Stimulated activated naive CD8-positive, alpha-beta T cell treated with anti-CD3 and anti-CD28 coated beads, Interleukin-15, amount 100 ng/mL, for 72 hours (primary cell): ENCODE measurements at regions not wholly inside any gene's neighbourhood (a gene's known extent, or its start where the extent isn't known, plus 50 kb on each side); places are given as distances from the start of the nearest gene placed in this dataset.

Source experiments
- ATAC-seq: fragments of 150-1000 bp; cut with Tn5 transposase; 2 replicates; pipeline ENCODE4 v1.10.0; 2021; ENCODE audit warnings: mild to moderate bottlenecking, moderate library complexity
- DNase-seq, 2 donors: peaks; one replicate each; pipeline ENCODE4 v3.0.0; 2021 to 2022
- H3K27ac Mint-ChIP-seq, 2 donors: one replicate each; pipeline ENCODE4 v1.8.0; 2022; ENCODE audit warnings: mild to moderate bottlenecking in 2 of 2, mixed read lengths in 2 of 2, moderate library complexity in 2 of 2
- H3K27me3 Mint-ChIP-seq: one replicate; pipeline ENCODE4 v1.8.0; 2022; ENCODE audit warnings: mixed read lengths
- H3K4me1 Mint-ChIP-seq: one replicate; pipeline ENCODE4 v1.8.0; 2022; ENCODE audit warnings: mild to moderate bottlenecking, mixed read lengths
- H3K4me3 Mint-ChIP-seq, 2 donors: one replicate each; pipeline ENCODE4 v1.8.0; 2022; ENCODE audit warnings: mild to moderate bottlenecking in 2 of 2, mixed read lengths in 2 of 2, moderate library complexity in 1 of 2
- H3K9me3 Mint-ChIP-seq, 2 donors: one replicate each; pipeline ENCODE4 v1.8.0; 2022; ENCODE audit warnings: mixed read lengths in 2 of 2

GRCh38 chr2:104638859-104639202 lies 215.1 kb upstream of the POU3F3 start:
- no peak for ATAC-seq
- H3K4me3 Mint-ChIP-seq: no peak overlapping the region

DNA sequence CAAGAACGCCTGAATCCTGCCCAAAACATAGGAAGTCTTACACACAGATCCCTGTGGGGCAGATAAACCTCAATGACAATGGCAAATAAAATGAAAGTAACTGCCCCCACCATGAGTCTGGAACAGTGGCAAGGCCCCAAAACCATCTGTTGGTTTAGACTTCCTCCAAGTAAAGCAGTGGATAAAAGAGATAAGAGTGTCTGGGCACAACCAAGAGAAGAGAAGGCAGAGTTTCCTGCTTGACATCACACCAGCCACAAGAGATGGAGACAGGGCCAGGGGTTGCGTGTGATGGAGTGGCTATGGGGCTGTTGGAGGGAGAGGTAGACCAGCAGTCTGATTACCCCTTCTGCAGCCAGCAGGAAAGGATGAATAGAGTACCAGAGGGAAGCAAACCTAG lies 212.1 kb upstream of the POU3F3 start:
- Mint-ChIP-seq H3K27me3 (no peaks in the 10 kb centered on the region), H3K4me1 (no peaks in the 10 kb centered on the region), H3K4me3 (no peak overlapping the region), H3K27ac (peak overlapping the region in 1 of 2 donors; percentile 87), H3K9me3 (peaks cover 6 to 10% of the 10 kb centered on the region in 2 donors)
- no peak for DNase-seq
- no peak for ATAC-seq

More at GRCh38 chr2:104638859-104639202, 215.1 kb upstream of the POU3F3 start:
- H3K4me1 Mint-ChIP-seq: no peaks in the 10 kb centered on the region
- peaks cover 6 to 10% of the 10 kb centered on the region in 2 donors for H3K9me3 Mint-ChIP-seq
- H3K27ac Mint-ChIP-seq: no peak overlapping the region
- H3K27me3 Mint-ChIP-seq: no peaks in the 10 kb centered on the region
- no peak for DNase-seq

DNA sequence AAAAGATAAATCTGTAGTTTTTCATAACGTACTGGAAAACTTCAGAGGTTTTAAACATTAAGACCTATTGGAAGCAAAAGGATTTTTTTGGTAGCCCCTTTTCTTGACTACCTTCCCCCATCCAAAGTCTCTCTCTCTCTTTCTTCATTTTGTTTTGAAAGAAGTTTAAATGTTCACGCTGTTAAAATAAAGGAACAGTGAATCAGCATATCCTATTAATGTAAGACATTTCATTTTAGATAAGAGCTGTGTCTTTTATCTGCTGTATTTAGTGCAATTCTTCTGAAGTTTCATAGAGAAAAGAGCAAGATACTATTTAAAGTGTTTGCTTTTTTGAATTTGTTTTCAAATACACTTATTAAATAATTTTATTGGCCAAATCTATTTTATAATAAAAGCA lies 205.5 kb upstream of the POU3F3 start:
- no peaks in the 10 kb centered on the region for H3K4me1 Mint-ChIP-seq
- no peaks in the 10 kb centered on the region for H3K9me3 Mint-ChIP-seq
- H3K27ac Mint-ChIP-seq: no peak overlapping the region
- DNase-seq: no peak
- no peak overlapping the region for H3K4me3 Mint-ChIP-seq
- H3K27me3 Mint-ChIP-seq: peaks cover 9% of the 10 kb centered on the region
- ATAC-seq: no peak

- Mint-ChIP-seq H3K9me3 (no peaks in the 10 kb centered on the region), H3K4me3 (no peak overlapping the region), H3K27me3 (peaks cover 22% of the 10 kb centered on the region), H3K4me1 (no peaks in the 10 kb centered on the region), H3K27ac (no peak overlapping the region)
- ATAC-seq: no peak
- no peak for DNase-seq
These were observed 204.0 kb upstream of the POU3F3 start for GRCh38 chr2:104649866-104650265.

DNA sequence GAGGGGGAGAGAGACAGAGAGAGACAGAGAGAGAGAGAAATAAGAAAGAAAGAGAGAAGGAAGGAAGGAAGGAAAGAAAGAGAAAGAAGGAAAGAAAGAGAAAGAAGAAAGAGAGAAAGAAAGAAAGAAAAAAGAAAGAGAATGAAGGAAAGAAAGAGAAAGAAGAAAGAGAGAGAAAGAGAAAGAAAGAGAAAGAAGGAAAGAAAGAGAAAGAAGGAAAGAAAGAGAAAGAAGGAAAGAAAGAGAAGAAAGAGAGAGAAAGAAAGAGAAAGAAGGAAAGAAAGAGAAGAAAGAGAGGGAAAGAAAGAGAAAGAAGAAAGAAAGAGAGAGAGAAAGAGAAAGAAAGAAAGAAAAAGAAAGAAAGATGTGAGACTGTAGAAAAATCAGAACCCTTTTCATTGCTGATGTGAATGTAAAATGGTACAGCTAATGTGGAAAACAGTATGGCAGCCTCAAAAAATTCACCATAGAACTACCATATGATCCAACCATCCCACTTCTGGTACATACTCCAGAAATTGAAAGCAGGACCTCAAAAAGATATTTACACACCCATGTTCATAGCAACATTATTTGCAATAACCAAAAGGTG lies 203.4 kb upstream of the POU3F3 start:
- Mint-ChIP-seq H3K27ac (peak overlapping the region in 1 of 2 donors; percentile 5), H3K4me1 (no peaks in the 10 kb centered on the region), H3K9me3 (no peaks in the 10 kb centered on the region), H3K27me3 (peaks cover 29% of the 10 kb centered on the region), H3K4me3 (no peak overlapping the region)
- ATAC-seq: no peak
- no peak for DNase-seq

- H3K9me3 Mint-ChIP-seq: no peaks in the 10 kb centered on the region
- no peak for DNase-seq
- H3K27me3 Mint-ChIP-seq: peaks cover 55% of the 10 kb centered on the region
- no peak for ATAC-seq
- H3K4me1 Mint-ChIP-seq: peaks cover 17% of the 10 kb centered on the region
- no peak overlapping the region for H3K4me3 Mint-ChIP-seq
- no peak overlapping the region for H3K27ac Mint-ChIP-seq
These were observed 199.1 kb upstream of the POU3F3 start for GRCh38 chr2:104654811-104655210.

DNA sequence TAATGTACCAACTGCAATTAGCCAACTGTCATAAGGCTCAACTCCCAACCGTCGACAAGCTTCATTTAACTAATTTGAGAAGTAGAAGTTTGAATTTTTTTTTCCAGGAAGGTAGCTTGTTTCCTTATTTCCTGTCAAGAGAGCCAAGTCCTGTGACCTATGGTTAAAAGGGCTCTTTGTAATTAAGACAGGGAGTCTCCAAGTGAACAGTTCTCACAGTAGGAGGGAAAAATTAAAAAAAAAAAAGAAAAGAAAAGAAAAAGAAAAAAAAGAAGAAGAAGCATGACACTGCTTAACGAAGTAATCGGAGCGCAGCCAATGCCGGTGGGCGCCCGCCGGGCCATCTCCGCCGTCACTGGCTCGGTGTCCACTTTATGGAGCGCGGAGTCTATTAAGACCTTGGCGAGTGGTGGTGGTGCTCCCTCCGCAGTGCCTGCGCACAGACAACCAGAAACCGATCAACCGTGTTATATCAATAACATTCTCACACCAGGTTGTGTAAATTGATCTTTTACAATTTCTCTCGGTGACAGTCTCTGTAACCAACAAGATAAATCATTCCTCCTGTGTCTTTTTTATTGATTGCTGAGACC lies 197.2 kb upstream of the POU3F3 start:
- no peak overlapping the region for H3K4me3 Mint-ChIP-seq
- peaks cover 23% of the 10 kb centered on the region for H3K4me1 Mint-ChIP-seq
- ATAC-seq: no peak
- no peak for DNase-seq
- H3K9me3 Mint-ChIP-seq: no peaks in the 10 kb centered on the region
- H3K27me3 Mint-ChIP-seq: peaks cover 71% of the 10 kb centered on the region
- H3K27ac Mint-ChIP-seq: no peak overlapping the region

GRCh38 chr2:104658144-104658835 lies 195.6 kb upstream of the POU3F3 start:
- ATAC-seq: peak; percentile 86
- peaks cover 23% of the 10 kb centered on the region for H3K4me1 Mint-ChIP-seq
- peak in 1 of 2 donors; percentile 11 for DNase-seq
- peak overlapping the region; percentile 44 to 58 for H3K4me3 Mint-ChIP-seq
- peaks cover 71% of the 10 kb centered on the region for H3K27me3 Mint-ChIP-seq
- H3K27ac Mint-ChIP-seq: no peak overlapping the region
- H3K9me3 Mint-ChIP-seq: no peaks in the 10 kb centered on the region

DNA sequence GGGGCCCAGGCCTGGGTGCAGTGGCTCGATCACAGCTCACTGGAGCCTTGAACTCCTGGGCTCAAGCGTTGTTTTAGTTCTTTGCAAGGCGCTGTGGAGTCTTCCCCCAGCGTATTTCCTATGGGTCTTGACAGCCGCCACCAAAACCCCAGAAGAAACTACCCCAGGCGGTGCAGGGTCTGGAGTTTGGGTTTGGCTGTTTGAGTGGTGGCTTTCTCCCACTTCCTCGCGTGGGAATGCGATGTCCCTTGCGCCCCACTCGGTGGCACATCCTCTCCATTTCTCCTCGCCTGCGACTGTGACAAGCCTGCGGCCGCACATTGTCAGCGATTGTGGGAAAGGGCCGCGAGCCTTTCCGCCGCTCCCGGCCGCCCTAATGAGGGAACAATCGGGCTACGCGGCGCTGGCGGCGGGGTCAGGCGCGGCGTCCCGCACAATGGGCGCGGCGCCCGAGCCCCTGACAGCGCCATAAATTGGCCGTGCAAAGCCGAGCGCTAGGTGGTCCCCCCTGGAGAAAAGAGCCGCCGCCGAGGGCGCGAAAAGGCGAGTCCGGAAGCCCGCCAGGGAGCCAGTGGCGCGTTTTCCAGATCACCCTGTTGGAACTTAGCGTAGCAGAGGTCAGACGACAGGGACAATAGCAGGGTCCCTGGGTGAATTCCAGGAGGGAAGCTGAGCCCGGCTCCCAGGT lies 194.9 kb upstream of the POU3F3 start:
- no peaks in the 10 kb centered on the region for H3K9me3 Mint-ChIP-seq
- H3K4me1 Mint-ChIP-seq: peaks cover 23% of the 10 kb centered on the region
- peak overlapping the region in 1 of 2 donors; percentile 44 for H3K4me3 Mint-ChIP-seq
- ATAC-seq (peak; percentile 31), DNase-seq (no peak)
- H3K27me3 Mint-ChIP-seq: peaks cover 66% of the 10 kb centered on the region
- H3K27ac Mint-ChIP-seq: no peak overlapping the region

- Mint-ChIP-seq H3K4me3 (no peak overlapping the region), H3K27ac (no peak overlapping the region), H3K4me1 (peaks cover 23% of the 10 kb centered on the region), H3K9me3 (no peaks in the 10 kb centered on the region), H3K27me3 (peaks cover 50% of the 10 kb centered on the region)
- DNase-seq (no peak), ATAC-seq (no peak)
These were observed 192.9 kb upstream of the POU3F3 start for GRCh38 chr2:104660991-104661390.

- no peaks in the 10 kb centered on the region for H3K9me3 Mint-ChIP-seq
- no peak for ATAC-seq
- peaks cover 5% of the 10 kb centered on the region for H3K4me1 Mint-ChIP-seq
- H3K27ac Mint-ChIP-seq: no peak overlapping the region
- no peak for DNase-seq
- no peak overlapping the region for H3K4me3 Mint-ChIP-seq
- peaks cover 17% of the 10 kb centered on the region for H3K27me3 Mint-ChIP-seq
These were observed 189.2 kb upstream of the POU3F3 start for GRCh38 chr2:104664672-104665071.

- Mint-ChIP-seq H3K27me3 (peaks cover 9% of the 10 kb centered on the region), H3K9me3 (no peaks in the 10 kb centered on the region), H3K27ac (no peak overlapping the region), H3K4me3 (no peak overlapping the region), H3K4me1 (no peaks in the 10 kb centered on the region)
- DNase-seq (no peak), ATAC-seq (no peak)
These were observed 185.3 kb upstream of the POU3F3 start for GRCh38 chr2:104668631-104669030.

- DNase-seq (no peak), ATAC-seq (no peak)
- peaks cover 9% of the 10 kb centered on the region for H3K27me3 Mint-ChIP-seq
- no peaks in the 10 kb centered on the region for H3K9me3 Mint-ChIP-seq
- H3K4me1 Mint-ChIP-seq: no peaks in the 10 kb centered on the region
- H3K4me3 Mint-ChIP-seq: no peak overlapping the region
- H3K27ac Mint-ChIP-seq: peak overlapping the region in 1 of 2 donors; percentile 8
These were observed 180.7 kb upstream of the POU3F3 start for GRCh38 chr2:104673225-104673624.

DNA sequence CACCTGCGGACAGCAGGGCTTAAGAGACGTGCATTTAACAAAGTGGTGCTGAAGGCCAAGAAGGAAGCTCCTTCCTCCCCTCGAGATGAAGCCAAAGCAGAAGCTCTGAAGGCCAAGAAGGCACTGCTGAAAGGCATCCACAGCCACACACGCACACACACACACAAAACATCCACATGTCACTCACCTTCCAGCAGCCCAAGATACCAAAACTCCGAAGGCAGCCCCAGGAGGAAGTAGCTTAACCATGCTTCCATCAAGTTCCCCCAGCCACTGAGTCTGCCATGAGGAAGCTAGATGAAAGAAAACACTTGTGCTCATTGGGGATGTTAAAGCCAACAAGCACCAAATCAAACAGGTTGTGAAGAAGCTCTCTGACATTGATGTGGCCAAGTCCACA lies 175.7 kb upstream of the POU3F3 start:
- no peaks in the 10 kb centered on the region for H3K9me3 Mint-ChIP-seq
- ATAC-seq (no peak), DNase-seq (no peak)
- no peak overlapping the region for H3K4me3 Mint-ChIP-seq
- H3K27ac Mint-ChIP-seq: no peak overlapping the region
- no peaks in the 10 kb centered on the region for H3K27me3 Mint-ChIP-seq
- no peaks in the 10 kb centered on the region for H3K4me1 Mint-ChIP-seq

GRCh38 chr2:104685591-104685990 lies 168.3 kb upstream of the POU3F3 start:
- DNase-seq: no peak
- no peak overlapping the region for H3K4me3 Mint-ChIP-seq
- no peak overlapping the region for H3K27ac Mint-ChIP-seq
- no peaks in the 10 kb centered on the region for H3K4me1 Mint-ChIP-seq
- no peaks in the 10 kb centered on the region for H3K9me3 Mint-ChIP-seq
- H3K27me3 Mint-ChIP-seq: no peaks in the 10 kb centered on the region
- ATAC-seq: no peak

DNA sequence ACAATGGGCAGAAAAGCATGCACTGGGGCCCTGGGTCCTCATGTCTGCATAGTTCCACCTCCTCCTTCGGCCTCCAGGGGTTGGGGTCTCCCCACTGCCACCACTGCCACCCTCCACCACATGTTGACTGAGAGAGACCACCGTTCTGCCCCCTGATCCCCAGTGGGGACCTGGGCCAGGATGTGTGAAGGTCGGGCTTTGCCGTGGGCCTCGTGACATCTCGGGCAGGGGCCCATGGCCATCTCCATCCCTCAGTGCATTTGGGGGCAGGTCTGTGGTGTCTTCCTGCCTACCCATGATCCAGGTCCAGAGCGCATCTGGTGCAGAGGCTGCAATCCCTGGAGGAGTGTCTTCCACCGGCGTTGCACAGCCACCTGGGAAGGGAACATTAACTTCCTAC lies 166.8 kb upstream of the POU3F3 start:
- ATAC-seq (no peak), DNase-seq (no peak)
- Mint-ChIP-seq H3K4me3 (no peak overlapping the region), H3K27ac (no peak overlapping the region), H3K4me1 (no peaks in the 10 kb centered on the region), H3K9me3 (no peaks in the 10 kb centered on the region), H3K27me3 (no peaks in the 10 kb centered on the region)
